Loucy (cell line): ENCODE measurements at regions not wholly inside any gene's neighbourhood (a gene's known extent, or its start where the extent isn't known, plus 50 kb on each side); places are given as distances from the start of the nearest gene placed in this dataset.

Experiments used
- H2AFZ ChIP-seq: fragments of 200-600 bp; sonication (generic); 2 replicates; pipeline ENCODE4 v1.6.0; 2016; ENCODE audit warnings: antibody characterized with exemption, mild to moderate bottlenecking, low read length, moderate library complexity
- H3F3A ChIP-seq: fragments of 200-600 bp; 2 replicates; pipeline ENCODE4 v1.6.0; 2016; ENCODE audit warnings: antibody characterized with exemption, low read depth, mild to moderate bottlenecking
- H3K27me3 ChIP-seq: fragments of 200-600 bp; sonication (generic); 2 replicates; pipeline ENCODE4 v1.6.1; 2014; ENCODE audit warnings: low read length, mild to moderate bottlenecking; ENCODE audit not compliant: insufficient read depth, poor library complexity, severe bottlenecking
- H3K36me3 ChIP-seq: fragments of 200-600 bp; sonication (generic); 2 replicates; pipeline ENCODE4 v1.6.1; 2016; ENCODE audit warnings: low read length; ENCODE audit not compliant: insufficient read depth
- H3K4me1 ChIP-seq: fragments of 200-600 bp; sonication (generic); 2 replicates; pipeline ENCODE4 v1.5.1; 2014; ENCODE audit warnings: low read length, mild to moderate bottlenecking; ENCODE audit not compliant: insufficient read depth, poor library complexity, severe bottlenecking
- H3K4me2 ChIP-seq: fragments of 200-600 bp; sonication (generic); 2 replicates; pipeline ENCODE4 v1.6.0; 2014; ENCODE audit warnings: antibody characterized with exemption, low read length, low read depth, mild to moderate bottlenecking; ENCODE audit not compliant: poor library complexity, severe bottlenecking
- H3K4me3 ChIP-seq: fragments of 200-600 bp; sonication (generic); 2 replicates; pipeline ENCODE4 v1.5.1; 2014; ENCODE audit warnings: low read length, mild to moderate bottlenecking, mixed read lengths; ENCODE audit not compliant: poor library complexity, severe bottlenecking
- H3K79me2 ChIP-seq: fragments of 200-600 bp; sonication (generic); 2 replicates; pipeline ENCODE4 v1.6.1; 2014; ENCODE audit warnings: low read length; ENCODE audit not compliant: insufficient read depth
- H3K9ac ChIP-seq: fragments of 200-600 bp; sonication (generic); 2 replicates; pipeline ENCODE4 v1.6.0; 2014; ENCODE audit warnings: mild to moderate bottlenecking, low read depth, low read length, moderate library complexity; ENCODE audit not compliant: poor library complexity, severe bottlenecking
- H3K9me2 ChIP-seq: fragments of 200-600 bp; sonication (generic); replicated peaks from 2 replicates; pipeline ENCODE4 v1.6.1; 2016; ENCODE audit warnings: low read depth, low read length, mixed read lengths
- H3K9me3 ChIP-seq: fragments of 200-600 bp; sonication (generic); 2 replicates; pipeline ENCODE4 v1.6.1; 2014; ENCODE audit warnings: mild to moderate bottlenecking, antibody characterized with exemption, low read length, low read depth; ENCODE audit not compliant: insufficient read depth
- H4K20me1 ChIP-seq: fragments of 200-600 bp; sonication (generic); 2 replicates; pipeline ENCODE4 v1.6.0; 2014; ENCODE audit warnings: antibody characterized with exemption, low read length, mild to moderate bottlenecking; ENCODE audit not compliant: insufficient read depth, poor library complexity, severe bottlenecking
- CTCF ChIP-seq: fragments of 200-600 bp; sonication (generic); conservative IDR thresholded peaks from 2 replicates; pipeline ENCODE4 v1.5.1; 2014; ENCODE audit warnings: mild to moderate bottlenecking, antibody characterized with exemption, low read length
- EZH2phosphoT487 ChIP-seq: fragments of 200-600 bp; IDR thresholded peaks from 2 replicates; pipeline ENCODE4 v1.6.1; 2018; ENCODE audit warnings: antibody characterized with exemption, mild to moderate bottlenecking, moderate library complexity, borderline replicate concordance

- TF ChIP-seq CTCF (no peak), EZH2phosphoT487 (no peak)
- Histone ChIP-seq H3K27me3 (no peaks in the 10 kb centered on the region), H3K9me2 (no peaks in the 10 kb centered on the region), H3K79me2 (no peaks in the 10 kb centered on the region), H3F3A (no peaks in the 10 kb centered on the region), H3K4me2 (no peak overlapping the region), H3K36me3 (no peaks in the 10 kb centered on the region), H3K9ac (no peak overlapping the region), H2AFZ (no peak overlapping the region), H3K9me3 (no peaks in the 10 kb centered on the region), H3K4me3 (no peak overlapping the region), H4K20me1 (no peaks in the 10 kb centered on the region), H3K4me1 (no peaks in the 10 kb centered on the region)
Observed at GRCh38 chr10:59088912-59089573, 87.4 kb upstream of the PHYHIPL start.

- no peaks in the 10 kb centered on the region for H4K20me1 ChIP-seq
- H3K9me3 ChIP-seq: no peaks in the 10 kb centered on the region
- TF ChIP-seq EZH2phosphoT487: no peak
- no peak for TF ChIP-seq CTCF
- no peaks in the 10 kb centered on the region for H3K36me3 ChIP-seq
- no peaks in the 10 kb centered on the region for H3K79me2 ChIP-seq
- H3K9ac ChIP-seq: no peak overlapping the region
- H3F3A ChIP-seq: no peaks in the 10 kb centered on the region
- no peaks in the 10 kb centered on the region for H3K27me3 ChIP-seq
- no peak overlapping the region for H2AFZ ChIP-seq
- H3K4me3 ChIP-seq: no peak overlapping the region
- no peaks in the 10 kb centered on the region for H3K4me1 ChIP-seq
- no peaks in the 10 kb centered on the region for H3K9me2 ChIP-seq
- no peak overlapping the region for H3K4me2 ChIP-seq
Observed at GRCh38 chr10:59090817-59091622, 85.4 kb upstream of the PHYHIPL start.

GRCh38 chr10:59093461-59093860, 83.0 kb upstream of the PHYHIPL start:
- H2AFZ ChIP-seq: no peak overlapping the region
- TF ChIP-seq EZH2phosphoT487 (no peak), CTCF (no peak)
- H3F3A ChIP-seq: no peaks in the 10 kb centered on the region
- no peaks in the 10 kb centered on the region for H3K4me1 ChIP-seq
- H3K27me3 ChIP-seq: no peaks in the 10 kb centered on the region
- H3K36me3 ChIP-seq: no peaks in the 10 kb centered on the region
- H3K9me3 ChIP-seq: no peaks in the 10 kb centered on the region
- H3K4me2 ChIP-seq: no peak overlapping the region
- no peak overlapping the region for H3K9ac ChIP-seq
- no peaks in the 10 kb centered on the region for H4K20me1 ChIP-seq
- H3K4me3 ChIP-seq: no peak overlapping the region
- H3K9me2 ChIP-seq: no peaks in the 10 kb centered on the region
- H3K79me2 ChIP-seq: no peaks in the 10 kb centered on the region
